Activated naive CD8-positive, alpha-beta T cell treated with anti-CD3 and anti-CD28 coated beads, Interleukin-2, amount 50 U/mL, for 16 hours (primary cell): ENCODE measurements at regions not wholly inside any gene's neighbourhood (a gene's known extent, or its start where the extent isn't known, plus 50 kb on each side); places are given as distances from the start of the nearest gene placed in this dataset.
"Not testable (repeated sequence)": the region's sequence is repeated elsewhere in the genome, so short reads cannot be mapped to it uniquely, and the experiment has no call there.

Experiments used
- DNase-seq: peaks from one replicate; pipeline ENCODE4 v3.0.0-alpha.2; 2020; ENCODE audit warnings: low read depth, low spot score

DNA sequence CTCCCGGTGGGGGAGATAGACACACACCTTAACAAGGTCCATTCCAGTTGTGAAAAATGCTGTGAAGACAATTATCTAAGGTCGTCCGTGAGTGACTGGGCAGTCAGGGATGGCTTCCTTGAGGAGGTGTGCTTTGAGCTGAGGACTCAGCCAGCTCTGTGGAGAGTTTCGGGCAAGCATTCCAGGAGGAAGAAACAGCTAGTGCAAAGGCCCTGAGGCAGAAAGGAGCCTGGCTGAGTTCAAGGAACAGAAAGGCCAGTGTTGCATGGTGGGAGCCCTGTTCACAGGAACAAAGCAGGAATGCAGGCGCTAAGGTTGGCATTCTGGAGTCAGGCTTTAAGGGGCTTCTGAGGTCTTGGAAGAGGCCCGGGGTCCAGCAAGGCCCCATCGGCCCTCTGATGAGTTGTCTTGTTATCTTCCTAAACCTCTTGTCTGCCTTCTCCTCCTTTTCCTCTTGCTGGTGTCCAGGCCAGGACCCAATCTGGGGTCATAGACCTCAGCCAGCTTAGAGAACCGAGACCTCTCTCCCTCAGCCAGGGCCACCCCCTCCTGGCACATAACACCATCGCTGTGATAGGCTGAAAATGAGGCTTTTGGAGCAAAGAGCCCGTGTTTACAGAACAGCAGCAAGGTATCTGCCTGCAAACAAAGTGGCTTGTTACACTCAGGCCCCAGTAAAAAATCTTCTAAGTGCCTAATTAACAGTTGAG is 270.2 kb upstream of the MVB12B start:
- DNase-seq, result no peak

DNA sequence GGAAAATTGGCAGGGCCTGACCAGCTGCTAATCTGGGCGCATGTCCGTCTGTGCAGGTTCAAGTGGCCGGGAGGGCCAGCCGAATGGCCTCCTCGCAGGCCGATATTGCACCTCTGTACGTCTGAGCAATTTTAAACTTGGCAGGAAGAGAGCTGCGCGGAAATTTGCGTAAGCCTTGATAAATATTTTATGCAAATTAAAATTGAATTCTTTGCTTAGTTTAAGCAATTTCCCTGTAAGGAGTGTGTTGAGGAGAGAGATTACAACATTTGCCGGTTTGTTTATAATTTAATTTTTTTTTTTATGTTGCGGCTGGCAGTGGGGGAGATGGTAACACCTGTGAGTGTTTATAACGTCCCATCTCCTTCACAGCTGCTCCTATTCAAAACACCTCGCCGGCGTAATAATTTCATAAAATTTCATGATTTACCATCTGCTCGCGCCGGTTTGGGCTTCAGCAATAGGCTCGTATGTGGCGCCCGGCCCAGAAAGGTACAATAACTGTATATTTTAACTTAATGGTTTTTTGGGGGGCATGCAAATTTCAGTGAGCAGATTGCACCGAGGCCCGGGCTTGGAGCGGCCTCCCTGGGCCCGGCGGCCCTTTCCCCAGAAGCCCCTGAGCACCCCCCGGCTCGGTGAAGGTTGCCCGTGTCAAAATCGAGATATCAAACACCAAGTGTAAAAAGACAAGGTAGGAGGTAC is 269.4 kb upstream of the MVB12B start:
- no peak for DNase-seq

DNA sequence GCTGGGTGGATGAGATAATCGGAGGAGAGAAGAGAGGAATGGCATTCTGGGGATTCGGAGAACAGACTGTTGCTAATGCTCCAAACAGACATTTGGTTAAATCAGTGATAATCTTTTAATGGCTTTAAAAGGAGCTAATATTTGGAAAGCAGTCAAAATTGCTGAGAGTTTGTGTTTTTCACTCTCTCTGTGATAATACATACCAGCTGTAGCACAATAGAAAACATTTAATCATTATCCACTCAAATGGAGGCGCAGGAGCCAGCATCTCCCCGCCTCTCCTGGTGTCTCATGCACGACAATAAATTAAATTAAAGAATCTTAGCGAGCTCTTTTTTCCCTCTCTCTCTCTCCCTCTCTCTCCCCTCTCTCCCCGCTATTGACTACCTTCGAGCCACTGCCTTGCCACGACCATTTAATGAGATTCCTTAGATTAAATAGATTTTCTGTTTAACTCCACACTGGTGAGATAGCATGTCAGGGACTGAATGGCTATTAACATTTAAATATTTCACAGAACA is 268.6 kb upstream of the MVB12B start:
- DNase-seq, result no peak

DNA sequence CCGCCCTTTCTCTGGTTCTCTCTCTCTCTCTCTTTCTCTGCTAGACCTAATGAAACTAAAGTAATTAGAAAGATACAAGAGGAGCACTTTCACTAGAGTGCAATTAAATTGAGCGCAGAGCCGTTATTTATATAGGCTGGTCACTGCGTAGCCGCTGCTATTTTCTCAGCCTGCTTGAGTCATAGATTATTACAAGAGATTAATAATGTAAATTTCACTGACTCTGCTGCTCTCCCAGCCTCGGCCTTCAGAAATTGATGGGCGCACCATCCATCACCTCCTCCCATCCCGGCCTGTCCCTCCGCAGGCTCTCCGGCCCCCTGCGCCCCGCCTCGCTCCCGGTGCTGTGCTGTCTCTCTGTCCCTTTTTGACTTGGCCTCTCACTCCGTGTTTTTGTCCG is 268.0 kb upstream of the MVB12B start:
- no peak for DNase-seq

DNA sequence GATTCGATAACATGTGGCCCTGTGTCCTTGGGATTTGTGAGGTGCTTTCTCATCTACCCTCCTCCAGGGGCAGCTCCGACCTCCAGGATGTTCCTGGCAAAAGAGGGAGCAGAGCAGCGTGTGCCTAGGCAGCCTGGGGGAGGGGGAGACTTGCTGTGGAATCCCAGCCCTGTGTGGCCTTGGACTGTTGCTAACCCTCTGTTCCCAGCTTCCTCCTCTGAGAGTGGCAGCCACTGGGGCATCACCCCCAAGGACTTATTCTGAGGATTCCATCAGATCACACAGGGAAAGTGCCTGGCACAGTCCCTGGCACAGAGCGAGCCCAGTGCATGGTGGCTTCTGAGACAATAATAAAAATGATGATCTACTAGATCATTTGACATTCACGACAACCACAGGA is 265.1 kb upstream of the MVB12B start:
- DNase-seq, result no peak

DNA sequence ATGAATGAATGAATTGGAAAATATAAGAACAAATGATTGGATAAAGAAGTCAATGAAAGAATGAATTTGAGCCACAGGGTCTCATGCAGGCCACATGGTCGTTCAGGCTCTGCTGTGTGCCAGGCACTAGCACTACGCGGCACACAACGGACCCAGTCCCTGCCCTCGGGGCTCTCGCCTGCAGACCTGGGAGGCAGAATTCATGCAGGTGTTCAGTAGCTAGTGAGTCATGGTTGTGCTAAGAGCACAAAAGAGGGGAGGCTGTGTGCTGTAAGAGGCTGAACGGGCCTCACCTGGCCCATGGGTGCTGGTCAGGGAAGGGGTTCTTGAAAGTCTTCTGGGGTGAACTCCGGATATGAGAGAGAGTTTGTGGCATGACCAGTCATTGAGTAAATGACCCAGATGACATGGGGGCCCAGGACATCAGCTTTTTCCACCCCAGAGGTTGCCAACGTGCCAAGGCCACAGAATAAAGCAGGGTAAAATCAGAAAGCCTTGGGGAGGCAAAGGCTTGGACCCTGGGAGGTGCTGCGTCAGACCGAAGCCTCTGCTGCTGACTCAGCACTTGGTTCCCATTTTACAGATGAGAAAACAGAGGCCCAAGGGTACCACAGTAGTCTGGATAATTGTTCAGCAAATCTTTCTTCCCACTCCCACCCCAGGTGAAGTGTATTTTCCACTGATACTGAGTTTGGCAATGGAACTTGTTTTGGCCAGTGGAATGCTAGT is 264.3 kb upstream of the MVB12B start:
- DNase-seq, result no peak

DNA sequence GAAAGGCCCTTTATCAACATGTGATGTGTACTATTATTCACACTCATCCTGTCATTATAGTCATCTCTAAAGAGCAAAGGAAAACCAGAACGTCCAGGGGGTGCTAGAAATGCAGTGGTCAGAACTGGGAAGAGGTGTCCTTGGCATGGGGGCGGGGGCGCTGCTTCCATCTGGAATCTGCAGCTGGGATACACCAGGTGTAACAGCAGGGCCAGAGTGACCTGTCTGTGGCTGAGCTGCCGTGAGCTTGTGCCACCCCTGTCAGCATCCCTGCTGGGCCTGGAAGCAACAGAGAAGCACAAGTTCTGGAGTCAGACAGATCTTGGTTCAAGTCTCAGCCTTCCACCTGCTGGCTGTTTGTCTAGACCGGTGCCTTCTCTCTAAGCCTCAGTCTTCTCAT is 263.3 kb upstream of the MVB12B start:
- DNase-seq, result no peak

DNA sequence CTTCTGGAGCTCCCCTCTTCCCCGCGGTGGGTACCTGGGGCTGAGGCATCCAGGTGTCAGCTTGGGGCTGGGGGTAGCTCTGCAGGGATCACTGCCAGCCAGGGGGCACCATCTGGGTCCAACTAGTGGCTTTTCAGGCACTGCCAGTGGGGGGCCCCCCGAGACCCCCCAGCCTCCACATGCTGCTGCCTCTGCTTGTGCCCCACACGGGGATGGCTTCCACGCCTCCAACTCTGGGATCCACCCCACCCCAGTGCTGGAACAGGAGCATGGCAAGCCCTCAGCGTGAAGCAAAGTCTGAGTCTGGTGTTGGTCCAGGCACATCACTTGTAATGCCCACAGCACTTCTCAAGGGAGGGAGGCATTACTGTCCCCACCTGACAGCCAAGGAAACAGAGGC is 260.5 kb upstream of the MVB12B start:
- no peak for DNase-seq

DNA sequence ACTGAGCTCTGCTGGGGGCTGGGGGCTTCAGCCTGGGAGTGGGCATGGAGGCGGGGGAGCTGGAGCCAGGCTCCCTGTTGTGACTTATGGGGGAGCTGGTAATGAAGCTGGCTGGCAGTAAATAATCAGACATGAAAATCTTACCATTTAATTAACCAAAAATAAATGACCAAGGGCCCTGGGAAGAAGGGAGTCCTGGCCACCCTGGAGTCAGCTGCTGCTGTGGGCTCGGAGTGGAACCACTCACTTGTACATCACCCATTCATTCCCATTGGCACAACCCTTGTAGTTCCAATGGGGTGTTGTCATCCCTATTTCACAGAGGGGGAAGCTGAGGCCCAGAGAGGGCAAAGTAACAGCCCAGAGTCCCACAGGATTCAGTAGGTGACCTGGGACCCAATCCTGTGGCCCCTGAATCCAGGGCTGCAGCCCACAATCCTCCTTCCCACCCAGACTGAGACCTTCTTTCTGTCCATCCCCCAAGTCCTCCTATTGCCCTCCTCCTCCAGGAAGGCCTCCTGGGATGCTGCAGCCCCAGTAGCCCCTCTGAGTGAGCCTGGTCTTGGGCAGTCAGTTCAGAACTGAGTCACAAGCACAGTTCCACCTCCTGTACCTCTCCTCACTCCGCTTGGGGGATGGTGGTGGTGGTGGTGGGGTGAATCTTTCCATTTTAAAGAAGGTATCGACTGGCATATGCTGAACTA is 259.4 kb upstream of the MVB12B start:
- no peak for DNase-seq

DNA sequence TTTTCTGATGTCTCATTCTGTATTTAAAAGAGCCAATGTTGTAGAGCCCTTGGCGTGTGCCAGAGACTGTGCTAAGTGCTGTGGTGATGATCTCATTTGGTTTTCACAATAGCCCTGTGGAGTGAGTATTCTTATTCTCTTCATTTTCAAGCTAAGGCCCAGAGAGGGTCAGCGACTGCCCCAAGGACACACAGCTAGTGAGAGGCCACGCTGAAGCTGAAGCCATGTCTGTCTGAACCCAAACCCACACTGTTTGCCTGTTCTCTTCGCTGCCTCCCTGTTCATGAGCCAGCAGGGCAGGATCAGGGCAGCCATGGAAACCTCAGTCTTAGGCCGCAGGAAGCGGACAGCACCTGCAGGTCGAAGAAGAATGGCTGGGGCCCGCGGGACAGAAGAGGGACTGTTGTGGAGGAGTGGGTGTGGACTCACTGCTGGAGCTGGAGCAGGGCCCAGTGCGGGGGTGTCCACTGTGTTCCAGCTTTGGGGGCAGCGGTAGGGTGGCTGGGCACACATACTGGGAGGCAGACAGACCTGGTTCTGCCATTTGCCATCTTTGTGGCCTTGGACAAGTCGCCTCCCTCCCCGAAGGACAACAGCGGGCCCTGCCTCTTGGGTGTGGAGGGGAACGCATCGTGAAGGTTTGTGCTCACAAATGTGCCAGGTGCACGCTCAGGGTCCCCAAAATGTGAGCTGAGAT is 257.9 kb upstream of the MVB12B start:
- no peak for DNase-seq

DNA sequence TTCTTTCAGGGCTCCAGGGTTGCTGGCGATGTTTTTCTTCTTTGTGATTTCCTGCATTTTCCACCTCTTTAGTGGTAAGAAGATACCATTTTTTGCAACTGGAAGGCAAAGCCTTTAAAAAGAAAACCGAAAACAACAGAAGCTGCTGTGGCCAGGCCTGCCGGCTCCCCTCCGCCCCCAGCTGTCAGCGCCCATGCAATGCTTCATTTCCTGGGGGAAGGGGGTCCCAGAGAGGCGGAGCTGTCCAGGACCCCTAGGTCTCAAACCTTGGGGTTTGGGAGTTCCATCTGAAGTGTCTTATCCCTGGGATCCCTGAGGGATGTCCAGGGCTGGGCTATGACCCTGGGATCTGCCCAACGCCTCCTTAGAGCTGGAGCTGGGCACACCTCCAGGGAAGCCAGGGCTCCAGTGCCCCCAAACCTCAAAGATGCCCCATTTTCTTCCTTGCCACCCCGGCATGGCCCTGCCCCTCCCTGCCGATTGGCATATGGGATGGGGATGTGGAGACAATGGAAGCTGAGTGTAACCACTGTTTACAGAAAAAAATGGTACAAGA is 257.2 kb upstream of the MVB12B start:
- no peak for DNase-seq

DNA sequence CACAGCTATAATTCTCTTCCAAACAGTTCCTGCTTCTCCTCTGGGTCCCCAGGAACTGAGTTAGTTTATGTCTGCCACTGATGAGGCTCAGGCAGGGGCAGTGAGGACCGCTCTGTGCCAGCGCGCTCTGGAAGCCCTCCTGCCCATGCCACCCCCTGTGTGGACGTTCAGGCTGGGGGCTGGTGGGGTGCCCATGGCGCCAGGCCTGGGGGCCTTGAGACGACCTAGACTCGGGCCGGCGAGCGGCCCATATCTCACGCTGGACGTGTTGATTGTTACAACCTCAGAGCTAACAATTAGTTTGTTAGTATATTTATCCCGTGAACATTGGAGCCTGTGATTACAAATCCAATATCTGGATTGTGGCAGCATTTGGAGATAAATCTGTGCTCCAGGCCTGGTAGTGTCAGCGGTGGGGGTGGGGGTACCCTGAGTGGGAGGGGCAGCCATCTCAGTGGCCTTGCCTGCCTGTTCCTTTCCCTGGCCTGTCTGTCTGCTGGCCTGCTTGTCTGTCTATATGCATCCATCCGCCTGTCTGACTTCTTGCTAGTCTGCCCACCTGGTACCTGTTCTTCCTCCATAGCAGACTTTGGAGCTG is 256.5 kb upstream of the MVB12B start:
- DNase-seq, result no peak

DNA sequence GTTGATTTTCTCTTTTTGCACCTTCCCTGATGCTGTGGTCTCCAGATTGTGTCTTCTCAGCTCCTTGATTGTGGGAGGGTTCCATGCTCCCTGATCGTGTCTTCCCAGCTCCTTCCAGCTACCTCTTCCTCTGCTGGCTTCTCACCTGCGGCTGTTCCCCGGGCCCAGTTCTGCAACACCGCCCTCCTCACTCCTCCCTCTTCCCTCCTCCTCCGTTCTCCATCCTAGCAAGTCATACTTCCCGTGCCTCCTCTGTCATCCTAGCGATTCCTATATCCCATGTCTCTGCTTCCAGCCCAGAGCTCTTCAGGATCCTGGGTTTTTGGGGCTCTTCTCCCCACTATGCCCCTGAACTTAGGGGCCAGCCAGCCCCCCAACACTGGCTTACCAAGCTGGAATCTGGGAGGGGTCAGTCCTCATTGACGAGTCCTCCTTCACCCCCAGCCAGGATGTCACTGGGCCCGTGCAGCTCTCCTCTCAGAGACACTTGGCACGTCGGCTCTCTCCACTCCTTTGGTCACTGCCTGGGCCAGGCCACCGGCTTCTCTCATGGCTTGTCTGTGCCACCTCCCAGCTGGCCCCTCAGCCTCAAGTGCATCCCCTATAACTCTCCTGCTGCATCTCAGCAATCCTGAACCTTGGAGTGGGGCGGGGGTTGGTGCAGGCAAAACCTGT is 255.4 kb upstream of the MVB12B start:
- DNase-seq, result no peak

DNA sequence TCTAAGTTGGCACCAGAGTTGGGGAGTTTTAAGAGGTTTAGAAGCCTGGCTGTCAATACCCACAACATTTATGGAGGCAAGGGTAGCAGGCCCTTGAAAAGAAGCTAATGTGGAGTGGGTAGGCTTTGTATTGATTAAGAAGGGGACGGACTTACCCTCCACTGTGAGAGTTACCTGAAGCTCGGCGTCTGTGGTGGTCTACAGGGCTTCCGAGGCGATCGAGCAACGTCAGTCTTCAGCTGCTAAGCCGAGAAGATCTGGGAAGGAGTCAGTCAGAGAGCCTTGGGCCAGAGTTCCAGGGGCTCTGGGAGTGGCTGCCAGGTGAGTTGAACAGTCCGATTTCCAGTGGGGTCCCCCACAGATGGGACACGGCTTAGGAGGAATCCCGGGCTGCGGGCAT is 249.0 kb upstream of the MVB12B start:
- not testable (repeated sequence) for DNase-seq

DNA sequence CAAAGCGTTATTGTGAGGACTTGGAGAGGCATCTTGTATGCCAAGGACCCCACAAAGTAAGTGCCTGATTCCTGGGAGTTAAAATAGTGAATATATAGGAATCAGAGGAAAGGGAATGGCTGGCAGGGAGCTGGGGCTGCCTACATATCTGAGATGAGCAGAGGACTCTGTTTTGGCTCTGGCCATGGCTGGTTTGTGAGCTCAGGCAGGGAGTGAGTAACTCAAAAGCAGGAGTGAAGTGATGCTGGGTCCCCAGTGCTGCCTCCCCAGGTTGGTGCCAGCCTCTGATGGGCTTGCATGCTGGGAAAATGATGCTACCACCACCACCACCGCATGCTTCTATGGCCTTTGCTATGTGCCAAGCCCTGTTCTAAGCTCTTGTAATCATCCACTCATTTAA is 246.0 kb upstream of the MVB12B start:
- DNase-seq, result no peak

DNA sequence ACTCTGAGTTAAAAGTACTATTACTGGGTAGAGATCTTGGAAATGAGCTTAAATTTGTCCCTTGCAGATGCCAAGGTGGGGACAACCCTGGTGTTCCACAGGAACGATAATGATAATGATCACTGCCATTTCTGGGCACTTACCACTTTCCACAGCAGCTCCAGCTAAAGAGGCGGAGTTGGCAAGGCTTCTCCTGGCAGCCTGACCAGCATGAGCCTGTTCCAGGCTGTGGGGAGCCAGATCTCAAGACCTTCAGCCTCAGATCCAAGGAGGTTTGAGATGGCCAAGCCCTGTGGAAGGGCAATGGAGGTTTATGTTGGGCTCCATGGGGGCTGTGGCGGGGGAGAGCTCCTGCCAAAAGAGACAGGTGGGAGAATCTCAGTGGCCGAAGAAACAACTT is 244.9 kb upstream of the MVB12B start:
- no peak for DNase-seq

DNA sequence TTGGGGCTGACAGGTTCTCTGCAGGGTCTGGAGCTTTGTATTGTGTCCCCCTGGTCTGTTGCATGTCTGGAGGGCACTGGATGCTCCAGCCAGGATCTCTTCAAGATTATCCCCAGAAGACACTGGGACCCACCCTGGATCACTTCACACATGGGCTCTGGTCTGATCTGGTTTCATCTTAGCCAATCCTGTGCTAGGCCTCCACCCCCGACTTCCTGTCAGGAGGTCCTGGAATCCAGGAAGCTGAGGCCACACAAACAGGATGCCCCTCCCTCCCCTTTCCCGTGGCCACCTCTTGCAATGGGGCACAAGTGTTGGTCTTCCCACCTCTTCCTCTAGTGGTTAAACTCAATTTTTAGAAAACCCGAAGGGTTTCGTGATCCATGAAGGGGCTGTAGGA is 242.6 kb upstream of the MVB12B start:
- DNase-seq, result no peak

DNA sequence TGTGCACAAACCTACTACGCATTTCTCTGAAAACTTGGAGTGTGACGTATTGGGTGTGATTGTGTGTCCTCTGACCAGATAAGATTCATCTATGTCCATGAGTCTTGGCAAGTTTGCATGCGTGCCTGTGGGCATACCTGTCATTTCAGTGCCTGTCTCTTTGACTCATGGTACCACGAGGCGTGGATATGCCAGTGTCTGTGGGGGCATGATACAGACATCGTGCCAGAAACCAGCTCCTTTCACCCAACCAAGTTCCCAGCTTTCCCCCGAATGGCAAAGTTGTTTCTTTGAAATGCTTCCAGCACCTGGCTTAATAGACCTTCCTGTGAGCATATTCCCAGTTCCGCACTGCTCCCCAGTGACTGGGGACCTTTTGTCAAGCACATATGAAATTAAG is 241.9 kb upstream of the MVB12B start:
- no peak for DNase-seq

DNA sequence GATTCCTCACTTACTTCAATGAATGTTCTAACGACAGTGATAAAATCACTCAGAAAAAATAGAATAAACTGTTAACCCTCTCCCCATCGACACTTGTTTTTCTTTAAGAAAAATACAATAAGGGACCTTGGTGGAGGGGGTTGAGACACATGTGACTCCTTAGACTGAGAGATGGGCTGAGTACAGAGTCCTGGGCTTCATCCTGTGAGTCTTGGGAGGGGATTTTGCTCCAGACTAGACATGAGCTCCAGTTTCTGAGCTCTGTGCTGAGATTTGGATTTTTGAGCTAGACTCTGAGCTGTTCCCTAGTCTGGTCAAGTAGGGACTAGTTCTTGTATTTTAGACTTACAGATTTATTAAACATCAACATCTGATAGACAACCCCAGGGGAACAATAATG is 241.5 kb upstream of the MVB12B start:
- DNase-seq, result no peak

DNA sequence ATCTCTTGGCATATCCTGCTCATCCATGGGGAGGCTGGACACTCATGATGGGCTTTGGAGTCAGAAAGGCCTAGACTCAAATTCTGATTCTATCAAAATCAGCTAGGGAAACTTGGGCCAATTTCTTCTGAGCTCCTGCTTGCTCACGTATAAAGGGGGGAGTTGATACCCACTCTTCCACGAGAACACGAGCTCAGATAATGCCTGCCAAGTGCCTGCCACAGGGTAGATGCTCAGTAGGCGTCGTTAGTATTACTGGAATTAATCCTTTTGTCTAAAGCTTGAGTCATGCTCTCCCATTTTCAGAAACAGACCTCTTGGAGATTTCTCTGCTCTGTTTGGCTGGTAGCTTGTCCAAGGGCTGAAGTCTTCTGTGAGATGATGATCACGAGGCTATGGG is 238.3 kb upstream of the MVB12B start:
- no peak for DNase-seq
